Hypothalamus (tissue), 51 donors: ENCODE measurements at regions not wholly inside any gene's neighbourhood (a gene's known extent, or its start where the extent isn't known, plus 50 kb on each side); places are given as distances from the start of the nearest gene placed in this dataset.
A peak's percentile ranks its signal among the peaks of the same experiment; 100 is the strongest.

Source experiments
- DNase-seq, 51 donors: peaks; one replicate each; lab custom pipeline; 2025; lab: John Stamatoyannopoulos, UW

DNA sequence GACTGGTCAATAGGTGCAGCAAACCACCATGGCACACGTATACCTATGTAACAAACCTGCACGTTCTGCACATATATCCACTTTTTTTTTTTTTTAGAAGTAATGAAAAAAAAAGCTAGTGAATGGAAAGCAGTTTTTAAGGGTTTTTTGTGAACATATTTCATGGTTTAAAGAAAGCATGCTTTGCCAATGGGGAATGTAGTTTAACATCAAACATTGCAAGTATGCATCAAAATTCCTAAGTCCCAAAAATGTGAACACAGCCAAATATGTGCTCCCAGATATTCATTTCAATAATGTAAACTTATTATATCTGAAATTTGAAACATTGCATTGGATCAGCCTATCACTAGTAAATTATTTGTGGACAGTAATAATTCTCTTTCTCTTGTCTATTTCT is 710.4 kb upstream of the FLRT2 start:
- DNase-seq, result no peak

DNA sequence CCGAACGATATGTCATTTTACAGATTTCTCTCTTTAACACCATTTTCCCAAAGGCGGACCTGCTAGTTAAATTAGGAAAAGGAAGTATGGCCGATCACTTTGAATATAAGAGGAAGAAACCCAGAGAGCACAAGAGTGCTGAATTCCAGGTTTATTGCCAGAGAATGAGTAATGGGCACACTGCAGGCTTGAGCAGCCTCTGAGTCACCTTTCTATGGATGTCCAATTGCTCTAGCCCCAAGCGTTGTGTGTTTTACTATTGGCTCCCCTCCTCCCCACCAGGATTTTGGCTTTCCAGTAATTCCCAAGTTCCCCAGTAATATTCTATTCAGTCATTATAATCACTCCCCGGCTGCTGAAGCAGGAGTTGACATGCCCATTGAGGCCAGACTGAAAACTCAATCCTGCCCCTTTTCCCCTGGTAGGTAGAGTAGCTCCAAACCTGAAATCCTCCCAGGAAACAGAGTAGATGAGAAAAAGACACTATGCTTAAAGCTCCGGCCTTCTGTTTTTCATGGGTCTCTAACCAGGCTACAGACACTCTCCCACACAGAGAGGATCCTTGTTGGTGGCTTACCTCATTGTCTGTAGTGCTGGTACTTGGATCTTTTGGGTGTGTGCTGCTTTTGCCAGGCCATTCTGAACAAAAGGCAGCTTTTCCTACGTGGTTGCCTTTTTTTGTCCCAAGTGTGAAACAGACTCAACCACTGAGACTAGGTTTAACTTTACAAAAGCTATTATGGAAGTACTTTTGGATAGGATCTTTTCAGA is 704.3 kb upstream of the FLRT2 start:
- DNase-seq, result no peak

DNA sequence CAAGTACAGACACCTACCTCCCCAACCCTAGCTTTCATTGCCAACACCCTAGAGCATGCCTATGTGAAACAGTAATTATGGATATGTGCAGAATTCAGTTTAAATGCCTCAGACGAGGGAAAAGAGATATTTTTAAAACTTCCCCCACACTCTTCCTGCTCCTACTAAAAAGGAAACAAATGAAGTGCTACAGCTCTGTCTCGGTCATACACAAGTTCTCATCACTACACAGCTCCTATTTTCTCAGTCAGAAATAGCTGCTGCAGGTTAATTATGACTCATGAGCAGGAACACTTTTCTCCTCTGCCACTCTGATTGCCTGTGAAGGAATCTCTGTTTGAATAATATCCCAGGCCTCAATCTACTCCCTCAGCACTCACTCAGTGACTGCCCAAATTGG is 703.6 kb upstream of the FLRT2 start:
- peak in 1 of 51 donors; percentile 10 for DNase-seq

DNA sequence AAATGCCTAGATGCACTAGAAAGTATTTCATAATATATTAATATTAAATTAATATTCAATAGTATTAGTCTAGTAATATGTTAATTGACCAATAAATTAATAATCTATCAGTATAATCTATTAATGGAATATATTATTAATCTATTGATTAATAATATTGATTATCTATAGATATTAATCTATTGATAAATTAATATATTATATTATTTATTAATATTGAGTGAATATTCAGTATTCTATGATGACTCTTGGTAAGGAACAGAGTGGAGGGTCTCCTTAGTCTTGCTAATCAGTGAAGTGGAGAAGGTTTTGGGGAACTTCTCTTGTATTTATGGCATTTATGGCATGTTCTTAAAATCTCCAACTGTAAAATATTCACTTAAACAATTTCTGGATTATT is 679.3 kb upstream of the FLRT2 start:
- DNase-seq, result no peak

DNA sequence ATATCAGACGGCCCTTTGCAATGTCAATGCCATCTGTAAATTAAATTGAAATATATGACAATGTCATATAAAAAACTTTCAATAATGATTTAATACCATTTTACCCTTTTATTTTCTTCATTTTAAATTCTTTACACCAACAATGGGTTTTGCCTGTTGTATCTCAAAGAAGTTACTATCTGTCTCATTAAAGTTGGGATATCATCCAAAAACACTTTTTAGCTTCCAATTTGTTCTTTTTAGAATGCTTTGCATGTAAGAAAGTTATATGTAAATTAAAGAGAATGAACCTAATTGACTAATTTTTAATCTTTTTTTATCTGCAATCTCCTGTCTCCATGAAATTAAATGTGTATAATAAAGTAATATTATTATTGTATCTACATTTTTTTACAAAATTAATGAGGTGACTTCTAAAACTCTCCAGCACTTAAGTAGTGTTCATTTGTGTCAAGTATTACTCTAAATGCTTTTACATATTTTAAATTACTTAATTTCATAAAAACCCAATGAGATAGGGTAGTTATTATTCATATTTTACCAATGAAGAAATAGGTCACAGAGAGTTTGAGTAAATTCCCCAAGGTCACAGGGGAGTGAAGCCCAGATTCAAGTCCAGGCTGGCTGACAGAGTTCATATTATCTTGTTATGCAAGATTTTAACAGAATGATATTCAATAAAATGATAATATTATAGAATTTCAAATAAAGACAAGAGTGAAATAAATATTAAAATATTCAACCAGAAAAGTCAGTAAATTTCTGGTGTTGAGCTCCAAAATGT is 673.0 kb upstream of the FLRT2 start:
- DNase-seq, result no peak

DNA sequence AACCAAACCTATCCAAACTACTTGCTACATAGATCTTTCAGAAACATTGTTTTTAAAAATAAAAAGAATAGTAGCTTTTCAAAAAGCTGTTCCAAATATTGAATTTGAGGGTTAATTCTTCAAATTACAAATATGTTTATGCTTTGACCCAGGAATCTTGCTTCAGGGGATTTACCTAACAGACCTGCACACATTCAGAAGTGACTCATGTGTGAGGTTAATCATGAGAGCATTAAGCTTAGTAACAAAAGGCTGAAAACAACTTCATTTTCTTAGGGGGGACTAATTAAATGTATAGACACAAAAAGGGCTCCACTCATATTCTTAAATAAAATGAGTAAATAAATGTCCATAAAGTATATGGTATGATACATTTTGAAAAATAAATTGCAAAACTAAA is 672.4 kb upstream of the FLRT2 start:
- DNase-seq, result no peak

DNA sequence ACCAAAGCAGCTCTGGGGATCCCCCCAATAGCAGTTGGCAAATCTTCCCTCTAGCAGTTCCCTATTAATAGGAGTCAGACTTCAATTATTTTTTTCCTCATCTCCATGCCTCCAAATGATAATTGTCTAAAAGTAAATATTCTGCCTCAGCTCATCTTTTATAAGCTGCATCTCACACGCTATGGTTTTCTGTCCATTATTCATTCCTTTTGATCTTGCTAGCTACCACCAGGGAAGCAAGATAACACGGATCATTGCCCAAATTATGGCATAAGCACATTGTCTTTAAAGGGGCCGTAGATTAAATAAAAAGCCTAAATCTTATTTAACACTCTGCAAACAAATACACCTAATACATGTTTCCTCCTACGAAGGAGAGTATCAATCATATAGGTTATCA is 670.8 kb upstream of the FLRT2 start:
- DNase-seq, result no peak

DNA sequence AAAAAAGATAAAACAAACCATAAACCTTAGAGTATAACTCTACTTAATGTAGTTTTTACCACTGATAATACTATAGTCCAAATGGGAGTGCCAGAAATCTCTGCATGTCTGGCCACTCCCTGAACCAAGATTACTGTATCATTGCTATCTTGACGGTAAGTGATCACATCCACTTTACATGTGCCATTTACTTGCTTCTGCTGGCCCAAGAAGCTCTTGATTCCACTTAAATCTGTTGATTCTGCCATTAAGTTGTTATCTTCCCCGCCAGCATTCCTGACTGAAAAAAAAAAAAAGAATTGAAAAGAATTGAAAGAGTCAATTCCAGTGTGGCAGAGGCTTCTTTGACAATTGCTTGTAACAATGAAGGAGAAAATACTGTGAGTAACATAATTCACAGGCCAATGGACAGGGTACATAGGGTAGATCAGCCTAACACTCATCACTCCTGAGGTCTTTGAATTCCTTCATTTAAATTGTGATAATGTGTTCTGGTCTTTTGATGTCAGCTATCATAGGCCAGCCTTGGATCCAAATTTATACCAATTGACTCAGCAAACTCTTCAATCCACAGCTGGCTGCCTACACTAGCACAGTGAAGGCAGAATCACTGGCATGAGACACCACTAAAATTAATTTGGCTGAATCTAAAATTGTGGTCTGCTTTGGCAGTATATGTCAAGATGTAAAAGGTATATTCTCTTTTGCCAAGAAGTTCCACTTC is 665.2 kb upstream of the FLRT2 start:
- DNase-seq, result no peak

DNA sequence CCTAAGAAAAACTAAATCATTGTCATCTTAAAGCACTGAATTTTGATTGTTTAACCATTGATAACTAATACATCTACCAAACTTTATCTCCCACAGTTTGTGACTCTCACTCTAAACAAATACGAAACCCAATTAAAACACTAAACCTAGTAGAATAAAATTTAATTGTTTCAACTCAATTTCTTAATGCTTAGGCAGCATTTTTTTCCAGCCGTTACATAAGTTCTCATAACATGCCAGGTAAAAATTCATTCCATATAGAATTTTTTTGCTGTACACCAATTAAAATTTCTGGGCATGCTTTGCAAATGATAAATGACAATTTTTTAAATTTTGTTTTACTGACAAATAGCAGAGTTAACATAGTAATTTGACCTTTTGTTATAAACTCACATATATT is 658.2 kb upstream of the FLRT2 start:
- DNase-seq, result no peak

DNA sequence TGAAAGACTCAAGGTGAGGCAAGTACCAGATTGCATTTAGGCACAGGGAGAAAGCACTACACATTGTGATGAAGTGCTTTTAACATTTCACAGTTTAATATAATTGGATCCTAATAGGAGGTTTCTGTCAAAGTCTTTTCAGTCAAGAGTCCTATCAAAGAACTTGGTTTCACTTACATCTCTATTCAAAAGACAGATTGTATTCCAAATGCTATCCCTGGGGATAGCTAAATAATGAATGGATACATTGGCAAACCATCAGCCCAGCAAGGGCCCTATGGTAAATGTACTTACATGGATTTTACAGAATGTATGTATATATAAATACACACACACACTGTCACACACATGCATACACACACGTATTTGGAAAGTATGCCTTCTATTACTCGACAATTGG is 655.5 kb upstream of the FLRT2 start:
- no peak for DNase-seq

DNA sequence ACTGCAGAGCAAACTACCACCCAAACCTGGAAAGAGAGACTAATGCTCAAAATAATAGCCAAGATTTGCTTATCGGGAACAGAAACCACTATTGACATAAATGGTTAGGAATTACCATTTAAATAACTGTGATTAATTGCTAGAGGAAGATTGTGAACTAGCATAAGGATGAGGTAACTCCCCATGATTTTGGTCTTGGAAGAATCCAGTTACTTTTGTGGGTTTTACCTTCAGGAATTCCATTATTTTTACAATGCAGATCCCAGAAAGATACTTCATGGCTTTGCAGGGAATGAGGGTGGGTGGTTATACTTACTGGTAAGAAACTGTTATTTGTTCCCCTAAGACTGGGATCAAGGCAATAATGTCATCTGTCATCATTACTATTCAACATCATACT is 652.9 kb upstream of the FLRT2 start:
- DNase-seq, result no peak

DNA sequence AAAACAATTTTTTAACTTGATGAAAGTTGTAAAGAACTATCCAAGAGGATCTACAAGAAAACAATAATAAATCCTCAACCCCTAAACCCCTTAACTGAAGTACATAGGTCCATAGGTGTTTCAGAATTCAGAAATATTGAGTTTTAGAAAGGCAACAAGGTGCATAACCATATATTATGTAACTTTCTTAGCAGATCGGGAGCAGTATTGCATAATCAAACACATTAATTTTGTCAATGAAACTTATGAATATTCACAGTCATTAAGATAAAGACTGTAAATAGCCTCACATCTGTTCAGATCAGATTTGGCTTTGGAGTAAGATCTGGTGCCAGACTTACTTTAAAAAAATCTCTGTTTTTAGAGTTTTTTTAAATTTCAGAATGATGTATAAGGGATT is 647.1 kb upstream of the FLRT2 start:
- no peak for DNase-seq

DNA sequence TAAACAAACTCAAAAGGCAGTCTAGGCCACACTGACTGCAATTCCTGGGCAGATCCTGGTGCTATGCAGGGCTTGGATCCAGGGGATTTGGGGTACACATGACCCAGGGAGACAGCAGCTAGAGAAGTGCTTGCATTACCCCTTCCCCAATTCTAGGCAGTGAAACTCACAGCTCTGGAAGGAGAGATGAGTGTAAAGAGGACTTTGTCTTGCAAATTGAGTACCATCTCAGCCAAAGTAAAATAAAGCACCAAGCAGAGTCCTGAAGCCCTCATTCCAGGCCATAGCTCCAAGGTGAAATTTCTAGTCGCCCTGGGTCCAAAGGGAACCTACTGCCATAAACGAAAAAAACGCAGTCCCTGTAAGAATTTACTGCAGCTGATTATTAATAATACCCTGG is 644.9 kb upstream of the FLRT2 start:
- no peak for DNase-seq

DNA sequence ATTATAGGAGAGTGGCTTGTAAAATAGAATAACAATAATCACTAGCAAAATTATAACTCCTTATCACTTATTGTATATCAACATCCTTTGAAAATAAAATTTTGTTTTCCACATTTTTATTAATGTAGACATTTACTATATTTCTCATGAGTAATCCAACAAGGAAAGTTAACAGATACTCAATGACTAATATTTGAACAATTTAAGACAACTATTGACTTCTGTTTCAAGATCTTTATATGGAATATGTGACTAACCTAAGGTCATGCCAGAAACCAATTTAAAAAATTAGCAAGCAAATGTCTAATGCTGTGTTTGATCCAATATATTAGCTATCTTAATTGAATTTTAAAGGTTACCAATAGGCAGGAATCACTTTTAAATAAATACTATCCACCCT is 638.5 kb upstream of the FLRT2 start:
- no peak for DNase-seq

DNA sequence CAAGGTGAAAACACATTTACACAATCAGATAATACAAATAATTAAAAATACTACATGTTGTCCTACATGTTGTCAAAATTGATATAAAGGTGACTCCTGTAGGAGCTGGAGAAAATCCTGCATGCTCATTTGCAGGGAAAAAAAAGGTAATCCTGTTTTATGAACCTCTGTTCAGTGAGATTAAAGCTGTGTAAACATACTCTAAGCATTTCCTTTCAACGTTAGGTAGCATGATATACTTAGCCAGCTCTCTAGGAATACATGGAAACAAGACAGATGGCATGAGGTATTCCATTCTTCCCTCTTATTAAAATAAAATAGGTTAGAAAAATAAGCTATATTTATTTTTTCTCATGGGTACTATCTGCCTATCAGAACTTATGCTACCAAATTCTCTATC is 635.7 kb upstream of the FLRT2 start:
- DNase-seq, result no peak

DNA sequence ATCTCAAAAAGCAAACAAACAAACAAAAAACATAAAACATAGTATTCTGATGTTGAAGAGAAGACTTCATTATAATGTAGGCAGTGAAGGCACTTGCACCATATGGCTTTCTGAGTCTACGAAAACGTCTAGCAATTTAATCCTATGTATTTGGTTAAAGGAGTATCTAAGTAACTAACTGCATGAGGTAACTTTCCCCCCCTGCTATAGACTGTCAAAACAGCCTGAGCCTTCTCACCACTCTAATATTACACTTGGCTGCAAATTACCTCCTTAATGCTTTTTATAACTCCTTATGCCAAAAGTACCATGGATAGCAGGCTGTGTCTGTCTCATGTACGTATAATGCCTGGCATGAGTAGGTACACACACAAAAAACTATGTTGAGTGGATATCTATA is 607.6 kb upstream of the FLRT2 start:
- DNase-seq, result no peak

DNA sequence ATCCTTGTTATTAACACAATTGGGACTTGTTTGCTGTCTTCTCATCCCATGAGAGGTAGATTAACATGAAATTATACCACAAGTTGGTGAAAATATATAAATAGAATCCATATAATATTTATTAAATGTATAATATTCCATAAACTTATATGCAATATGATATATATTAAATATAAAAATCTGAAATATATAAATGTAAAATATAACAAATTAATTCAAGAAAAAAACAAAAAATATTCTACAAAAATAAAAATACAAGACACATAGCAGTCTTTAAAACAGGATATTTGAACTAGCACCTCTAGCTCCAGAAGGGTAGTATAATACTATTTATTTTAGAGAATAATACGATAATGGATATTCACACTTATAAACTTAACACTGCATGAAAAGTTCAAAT is 603.3 kb upstream of the FLRT2 start:
- no peak for DNase-seq

DNA sequence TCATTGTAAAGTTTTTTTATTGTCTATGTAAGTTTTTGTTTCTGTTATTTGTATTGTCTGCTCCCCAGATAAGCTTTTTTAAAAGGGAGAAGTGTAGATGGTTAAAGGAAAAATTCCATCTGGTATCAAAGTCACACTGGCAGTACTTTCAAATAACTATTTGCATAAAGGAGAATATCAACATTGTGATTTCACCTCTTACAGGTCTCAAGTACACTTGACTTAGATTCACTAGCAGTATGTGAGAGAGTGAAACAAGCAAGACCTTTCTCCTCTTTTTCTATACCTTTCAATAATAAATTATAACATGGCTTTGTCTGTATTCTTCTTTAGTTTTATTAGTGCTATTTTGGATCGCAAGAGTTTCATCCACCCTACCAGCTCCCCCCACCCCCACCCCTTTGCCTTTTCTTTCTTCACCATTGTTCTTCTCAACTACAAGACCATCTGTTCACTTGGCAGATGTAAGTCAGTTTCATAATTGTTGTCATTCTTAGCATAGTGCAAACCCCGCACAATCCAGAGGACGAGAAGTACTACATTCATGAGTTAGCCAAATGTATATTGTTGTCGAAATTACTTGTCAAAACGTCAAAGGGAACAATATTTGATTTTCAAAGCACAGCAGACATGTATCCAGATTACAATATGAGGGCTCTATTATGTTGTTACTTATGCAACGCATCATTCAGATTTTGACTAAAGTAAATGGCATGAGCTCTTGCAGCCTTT is 602.7 kb upstream of the FLRT2 start:
- peak in 1 of 51 donors; percentile 12 for DNase-seq

DNA sequence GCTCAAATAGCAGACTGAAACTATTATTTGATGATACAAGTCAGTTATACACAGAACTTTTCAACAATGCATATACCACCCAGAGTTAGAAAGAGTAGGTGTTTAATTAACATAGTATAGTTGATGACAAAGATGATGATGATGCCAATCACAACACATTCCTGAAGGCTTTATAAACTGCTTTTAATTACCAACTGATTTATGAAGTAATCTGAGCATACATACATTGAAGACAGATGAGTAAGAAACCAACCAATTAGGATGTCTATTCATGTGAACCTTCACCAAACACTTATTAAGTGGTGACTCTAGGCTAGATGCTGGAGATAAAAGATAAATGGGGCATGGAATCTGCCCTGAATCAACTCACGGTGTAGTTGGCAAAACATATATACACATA is 600.9 kb upstream of the FLRT2 start:
- DNase-seq, result no peak

DNA sequence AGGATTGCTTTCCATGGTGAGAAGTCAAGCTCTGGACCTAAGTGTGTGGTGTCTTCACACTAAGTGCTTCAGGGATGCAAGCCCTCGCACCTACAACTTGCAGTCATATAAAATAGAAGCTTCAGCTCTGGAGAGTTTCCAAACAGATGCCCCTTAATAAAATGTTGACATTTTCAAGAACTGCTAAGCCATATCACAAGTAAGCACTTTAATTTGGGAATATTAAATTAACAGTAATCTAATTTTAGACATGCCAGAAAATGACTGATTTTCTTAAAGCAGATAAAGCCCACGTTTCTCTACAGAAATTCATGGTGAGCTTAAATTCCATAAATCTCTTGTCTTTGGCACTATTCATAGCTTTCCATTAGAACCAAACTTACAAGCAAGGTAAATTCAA is 600.1 kb upstream of the FLRT2 start:
- no peak for DNase-seq

DNA sequence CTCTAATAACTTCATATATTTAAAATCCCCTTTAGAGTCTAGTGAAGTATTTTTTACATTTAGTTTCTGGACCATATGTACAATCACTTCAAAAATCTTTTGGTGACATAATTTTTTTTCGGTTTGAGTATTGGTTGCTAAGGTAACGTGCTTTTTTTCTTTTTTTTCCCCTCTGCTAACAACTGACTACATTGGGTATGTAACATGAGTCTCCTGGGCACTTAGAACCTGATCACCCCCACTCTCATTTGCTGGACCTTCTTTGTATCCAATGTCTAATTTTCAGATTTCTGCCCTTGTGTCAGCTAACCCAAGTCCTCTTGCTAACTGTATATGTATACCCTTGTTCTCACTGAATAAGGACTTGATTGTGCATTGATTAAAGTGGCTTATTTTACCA is 592.9 kb upstream of the FLRT2 start:
- DNase-seq, result no peak
